ENCODE measurements at regions not wholly inside any gene's neighbourhood (a gene's known extent, or its start where the extent isn't known, plus 50 kb on each side); places are given as distances from the start of the nearest gene placed in this dataset.

DNA sequence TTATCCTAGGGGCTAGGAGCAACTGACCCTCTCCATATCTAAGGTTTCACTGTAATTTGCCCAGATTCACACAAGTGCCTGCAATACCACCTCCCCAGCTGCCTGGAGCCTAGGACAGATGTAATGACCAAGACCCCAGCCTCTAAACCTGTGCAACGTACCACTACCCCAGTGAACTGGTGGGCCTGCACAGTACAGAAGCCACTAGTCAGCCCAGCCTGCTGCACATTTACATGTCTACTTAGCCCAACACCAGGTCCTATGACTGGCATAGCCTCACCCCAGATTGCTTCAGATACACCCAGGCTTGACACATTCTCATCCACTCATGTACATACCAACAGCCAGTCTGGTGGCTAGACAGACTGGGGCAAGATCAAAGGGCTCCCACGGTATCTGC, 1336.6 kb downstream of the BRINP3 start:
- TF ChIP-seq CTCF (conservative IDR thresholded peaks at IDR 0.05; ENCODE audit: low read depth, low read length): no peak
- DNase-seq (ENCODE audit: low read depth): no peak
- H3K4me3 ChIP-seq (ENCODE audit: low read length): no peak overlapping the region

GRCh38 chr1:189149547-189150375, 1327.9 kb downstream of the BRINP3 start:
- TF ChIP-seq CTCF (conservative IDR thresholded peaks at IDR 0.05; ENCODE audit: low read depth, low read length): no peak
- DNase-seq (ENCODE audit: low read depth): no peak

GRCh38 chr1:189150624-189151023, 1327.0 kb downstream of the BRINP3 start:
- no peak for TF ChIP-seq CTCF (conservative IDR thresholded peaks at IDR 0.05; ENCODE audit: low read depth, low read length)
- no peak for DNase-seq (ENCODE audit: low read depth)
- H3K4me3 ChIP-seq (ENCODE audit: low read length): no peak overlapping the region

More at GRCh38 chr1:189149547-189150375, 1327.9 kb downstream of the BRINP3 start:
- H3K4me3 ChIP-seq (ENCODE audit: low read length): no peak overlapping the region

DNA sequence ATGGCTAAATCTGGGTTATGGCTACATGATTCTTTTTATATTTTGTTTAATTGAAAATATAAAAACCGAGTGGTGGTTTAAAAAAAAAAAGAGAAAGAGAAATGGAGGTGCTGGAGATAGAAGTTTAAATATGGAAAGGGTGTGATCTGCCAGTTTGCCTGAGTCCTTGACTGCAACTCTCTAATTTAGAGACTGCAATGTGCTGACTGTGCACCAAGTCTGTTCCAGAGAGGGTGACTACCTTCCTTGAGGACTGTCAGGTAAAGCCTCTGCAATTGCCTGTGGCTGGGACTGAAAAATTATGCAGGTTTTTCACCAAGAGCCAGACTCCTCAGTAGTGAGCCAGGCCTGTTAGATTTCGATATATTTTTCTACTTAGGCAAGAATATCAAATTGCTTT, 1326.3 kb downstream of the BRINP3 start:
- TF ChIP-seq CTCF (conservative IDR thresholded peaks at IDR 0.05; ENCODE audit: low read depth, low read length): no peak
- no peak for DNase-seq (ENCODE audit: low read depth)
- no peak overlapping the region for H3K4me3 ChIP-seq (ENCODE audit: low read length)

GRCh38 chr1:189152685-189153084, 1325.0 kb downstream of the BRINP3 start:
- TF ChIP-seq CTCF (conservative IDR thresholded peaks at IDR 0.05; ENCODE audit: low read depth, low read length): no peak
- DNase-seq (ENCODE audit: low read depth): no peak
- no peak overlapping the region for H3K4me3 ChIP-seq (ENCODE audit: low read length)

DNA sequence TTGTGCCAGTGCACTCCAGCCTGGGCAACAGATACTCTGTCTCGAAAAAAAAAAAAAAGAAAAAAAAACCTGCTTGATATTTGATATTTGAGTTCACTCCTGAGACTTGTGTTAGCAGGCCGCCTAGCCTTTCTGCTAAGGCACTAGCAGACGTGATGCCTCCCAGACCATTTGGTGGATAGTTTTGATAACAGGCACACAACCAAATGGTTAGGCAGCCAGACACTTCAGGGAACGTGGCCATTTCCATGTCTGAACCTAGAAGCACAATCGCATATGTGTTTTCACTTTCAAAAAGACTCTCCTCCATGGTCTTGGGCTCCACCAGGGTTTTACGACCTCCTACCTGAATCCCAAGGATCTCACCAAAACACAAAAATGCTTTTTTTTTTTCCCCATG, 1319.5 kb downstream of the BRINP3 start:
- DNase-seq (ENCODE audit: low read depth): no peak
- no peak for TF ChIP-seq CTCF (conservative IDR thresholded peaks at IDR 0.05; ENCODE audit: low read depth, low read length)
- H3K4me3 ChIP-seq (ENCODE audit: low read length): no peak overlapping the region

DNA sequence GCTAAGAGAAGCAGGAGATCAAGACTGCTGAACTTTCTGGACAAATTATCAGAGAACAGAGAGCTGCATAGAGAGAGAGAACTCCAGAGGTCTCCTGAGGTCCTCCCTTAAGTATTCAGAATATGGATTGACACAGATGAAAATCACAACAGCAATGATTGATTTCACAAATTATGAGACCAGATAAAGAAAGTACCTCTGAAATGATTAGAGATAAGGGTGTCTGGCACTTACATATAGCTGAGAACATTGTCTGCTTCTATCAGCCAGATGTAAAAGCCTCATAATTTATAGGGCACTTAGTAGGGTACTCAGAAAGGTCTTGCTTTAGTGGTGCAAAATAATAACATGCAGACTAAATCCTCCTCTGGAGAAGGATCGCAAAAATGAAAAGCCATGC, 1301.8 kb downstream of the BRINP3 start:
- DNase-seq (ENCODE audit: low read depth): no peak
- H3K4me3 ChIP-seq (ENCODE audit: low read length): no peak overlapping the region
- TF ChIP-seq CTCF (conservative IDR thresholded peaks at IDR 0.05; ENCODE audit: low read depth, low read length): no peak

Measured in retinal pigment epithelial cell (primary cell).